HepG2 (cell line): ENCODE measurements at regions not wholly inside any gene's neighbourhood (a gene's known extent, or its start where the extent isn't known, plus 50 kb on each side); places are given as distances from the start of the nearest gene placed in this dataset.

ENCODE experiments used
- ATAC-seq: fragments of 200-7000 bp; cut with Tn5 transposase; 3 replicates; pipeline ENCODE4 v1.9.1; 2020; ENCODE audit warnings: mild to moderate bottlenecking, moderate library complexity
- BruUV-seq: library from RNA; stranded (reverse); fragments of 400-500 nt; replicated peaks from 2 replicates; lab custom pipeline; 2021; lab: Mats Ljungman, UMichigan
- CTCF ChIA-PET: fragments of 300-600 bp; formaldehyde crosslinking; extraction: SDS; loops from one replicate; lab custom pipeline; 2021; ENCODE audit warnings: low total read pairs, inconsistent platforms, low intra/inter-chr PET ratio; lab: Yijun Ruan, JAX
- POLR2A ChIA-PET: fragments of 350-600 bp; sonication (Branson Sonifier 250); formaldehyde crosslinking; loops from one replicate; lab custom pipeline; 2020; ENCODE audit warnings: antibody characterized with exemption, inconsistent platforms; lab: Yijun Ruan, JAX
- DNase-seq: peaks from one replicate; pipeline ENCODE4 v3.0.0-alpha.2; 2015; ENCODE audit warnings: low spot score
- FAIRE-seq: peaks from 3 replicates; lab custom pipeline; 2011; peaks lifted over from hg19 to GRCh38; lab: Jason Lieb, UNC
- H2AFZ ChIP-seq: one replicate; pipeline ENCODE4 v1.6.1; 2011; ENCODE audit warnings: low read length, inconsistent platforms
- H3K27ac ChIP-seq: fragments of 300-600 bp; 3 replicates; pipeline ENCODE4 v1.8.0; 2011; ENCODE audit warnings: mixed run types, mild to moderate bottlenecking, mixed read lengths, low read length, inconsistent platforms; ENCODE audit not compliant: insufficient read depth; ENCODE audit errors: extremely low read length
- H3K27me3 ChIP-seq, 2 experiments: fragments of 200-600 bp in 1 of 2; 2 replicates in 1 of 2; 3 replicates in 1 of 2; pipeline versions ENCODE4 v1.6.0 to v1.8.0; 2011; ENCODE audit warnings: low read length in 2 of 2, mild to moderate bottlenecking in 2 of 2, moderate library complexity in 2 of 2, inconsistent platforms in 1 of 2; ENCODE audit not compliant: insufficient read depth in 2 of 2, control insufficient read depth in 1 of 2
- H3K36me3 ChIP-seq, 2 experiments: fragments of 200-600 bp in 1 of 2; replicated peaks in 1 of 2; 2 replicates in 1 of 2; 3 replicates in 1 of 2; pipeline versions ENCODE4 v1.5.1 to v1.8.0; 2011; ENCODE audit warnings: low read length in 2 of 2, inconsistent platforms in 1 of 2; ENCODE audit not compliant: insufficient read depth in 2 of 2, control insufficient read depth in 1 of 2
- H3K4me1 ChIP-seq: 2 replicates; pipeline ENCODE4 v1.5.1; 2012; ENCODE audit warnings: low read length, inconsistent platforms; ENCODE audit not compliant: insufficient read depth
- H3K4me2 ChIP-seq: 2 replicates; pipeline ENCODE4 v1.6.0; 2011; ENCODE audit warnings: low read depth, low read length, inconsistent platforms
- H3K4me3 ChIP-seq, 3 experiments: fragments of 200-600 bp in 1 of 3; sonication (generic), shearing (Covaris generic) in 1 of 3; replicated peaks in 1 of 3; 2 replicates each; pipeline ENCODE4 v1.5.1; 2011 to 2016; ENCODE audit warnings: low read length in 3 of 3, inconsistent platforms in 2 of 3, low read depth in 2 of 3, mild to moderate bottlenecking in 2 of 3, control low read depth in 1 of 3, mixed read lengths in 1 of 3; ENCODE audit not compliant: insufficient read depth in 1 of 3
- H3K79me2 ChIP-seq: one replicate; pipeline ENCODE4 v1.6.1; 2011; ENCODE audit warnings: low read length, inconsistent platforms; ENCODE audit not compliant: insufficient read depth
- H3K9ac ChIP-seq: 2 replicates; pipeline ENCODE4 v1.6.0; 2011; ENCODE audit warnings: mild to moderate bottlenecking, low read depth, low read length, inconsistent platforms; ENCODE audit not compliant: insufficient read depth
- H3K9me3 ChIP-seq: 2 replicates; pipeline ENCODE4 v1.5.1; 2012; ENCODE audit warnings: mild to moderate bottlenecking, low read length
- H4K20me1 ChIP-seq: 2 replicates; pipeline ENCODE4 v1.6.0; 2011; ENCODE audit warnings: inconsistent platforms, mild to moderate bottlenecking, low read length, moderate library complexity; ENCODE audit not compliant: insufficient read depth
- ESRRA ChIP-seq: sonication (generic); formaldehyde crosslinking; IDR thresholded peaks from 2 replicates; pipeline ENCODE4 v1.5.1; 2020; ENCODE audit warnings: mild to moderate bottlenecking, low read depth, missing genetic modification reagents
- HNRNPL ChIP-seq: fragments of 200-400 bp; formaldehyde crosslinking; IDR thresholded peaks from 2 replicates; pipeline ENCODE4 v1.6.1; 2017; ENCODE audit warnings: mild to moderate bottlenecking, low read depth, low read length
- SIN3A ChIP-seq: IDR thresholded peaks from 2 replicates; pipeline ENCODE4 v1.6.1; 2011; ENCODE audit warnings: low read depth, mild to moderate bottlenecking, control low read depth, low read length, borderline replicate concordance
- STAG1 ChIP-seq: sonication (generic); formaldehyde crosslinking; IDR thresholded peaks from 2 replicates; pipeline ENCODE4 v1.4.0; 2020; ENCODE audit warnings: missing genetic modification reagents
- TGIF2 ChIP-seq: IDR thresholded peaks from 2 replicates; pipeline ENCODE4 v1.6.1; 2016; ENCODE audit warnings: control low read depth, missing compliant biosample characterization
- ZBTB38 ChIP-seq: sonication (generic); formaldehyde crosslinking; IDR thresholded peaks from 2 replicates; pipeline ENCODE4 v1.5.1; 2020; ENCODE audit warnings: mild to moderate bottlenecking, missing genetic modification reagents
- ZNF335 ChIP-seq: sonication (generic); formaldehyde crosslinking; IDR thresholded peaks from 2 replicates; pipeline ENCODE4 v1.4.0; 2020; ENCODE audit warnings: missing genetic modification reagents
- ZNF530 ChIP-seq: sonication (generic); formaldehyde crosslinking; IDR thresholded peaks from 2 replicates; pipeline ENCODE4 v1.5.0; 2020; ENCODE audit warnings: low read depth, mild to moderate bottlenecking, missing genetic modification reagents
- WGBS: methylation state at CpG from one replicate; pipeline ENCODE4 v1.1.6; 2017; ENCODE audit warnings: low lambda C conversion rate; 5-methylcytosine and 5-hydroxymethylcytosine counted together
- in situ Hi-C: cut with HindIII; loops from 2 replicates; pipeline ENCODE4 v1.10.0; 2017; ENCODE audit warnings: low pct_unique_long_range_greater_than_20kb; ENCODE audit not compliant: extremely low pct_ligation_motif_present
- intact Hi-C: fragments of 100-400 bp; cut with micrococcal nuclease; formaldehyde crosslinking; loops from one replicate; pipeline ENCODE4 v1.10.0; 2022; ENCODE audit not compliant: unreplicated experiment

- Histone ChIP-seq H3K4me2 (no peak overlapping the region), H3K4me1 (no peaks in the 10 kb centered on the region), H3K36me3 (no peaks in the 10 kb centered on the region), H3K27me3 (no peaks in the 10 kb centered on the region), H3K9ac (no peak overlapping the region), H3K9me3 (no peaks in the 10 kb centered on the region), H3K4me3 (no peak overlapping the region), H2AFZ (no peak overlapping the region), H3K27ac (no peak overlapping the region), H4K20me1 (no peaks in the 10 kb centered on the region), H3K79me2 (no peaks in the 10 kb centered on the region)
- ChIA-PET POLR2A (no interaction called here), CTCF (no interaction called here)
- TF ChIP-seq ZNF335 (CRISPR knock-in tag) (no peak), HNRNPL (no peak), SIN3A (no peak), ZNF530 (CRISPR knock-in tag) (no peak), ZBTB38 (CRISPR knock-in tag) (no peak), TGIF2 (CRISPR knock-in tag) (no peak)
- DNase-seq, result no peak
- WGBS, result 65% methylated on average over 2 of the region's 2 CpGs
- no peak for ATAC-seq
- in situ Hi-C loops (no loop called here), intact Hi-C loops (no loop called here)
- FAIRE-seq, result no peak
- BruUV-seq, result no TSS peak
Measured at GRCh38 chr7:46835556-46835955, 746.4 kb downstream of the TNS3 start.

- intact Hi-C loops, result no loop called here
- ATAC-seq (no peak), FAIRE-seq (no peak), DNase-seq (no peak)
- H3K36me3 ChIP-seq, result no peaks in the 10 kb centered on the region
- H3K27me3 ChIP-seq, result no peaks in the 10 kb centered on the region
- no peaks in the 10 kb centered on the region for H3K9me3 ChIP-seq
- no peak overlapping the region for H3K4me3 ChIP-seq
- under 1% methylated on average over 5 of the region's 5 CpGs for WGBS
- TF ChIP-seq STAG1 (CRISPR knock-in tag), result no peak
- TF ChIP-seq ESRRA (CRISPR knock-in tag), result no peak
- no peak overlapping the region for H2AFZ ChIP-seq
- no peaks in the 10 kb centered on the region for H3K79me2 ChIP-seq
- H3K9ac ChIP-seq, result no peak overlapping the region
- H3K4me2 ChIP-seq, result no peak overlapping the region
- H3K4me1 ChIP-seq, result no peaks in the 10 kb centered on the region
- CTCF ChIA-PET, result no interaction called here
- in situ Hi-C loops, result no loop called here
- no TSS peak for BruUV-seq
- POLR2A ChIA-PET, result no interaction called here
- no peak overlapping the region for H3K27ac ChIP-seq
- no peaks in the 10 kb centered on the region for H4K20me1 ChIP-seq
Measured at GRCh38 chr7:46834921-46835320, 747.0 kb downstream of the TNS3 start.
